ENCODE measurements at regions not wholly inside any gene's neighbourhood (a gene's known extent, or its start where the extent isn't known, plus 50 kb on each side); places are given as distances from the start of the nearest gene placed in this dataset.

GRCh38 chr5:89570557-89570956 lies 687.6 kb upstream of the MEF2C start:
- H3K9me3 ChIP-seq (ENCODE audit: low read length), result no peaks in the 10 kb centered on the region
- H3K9ac ChIP-seq (ENCODE audit: low read length), result no peak overlapping the region
- H3K27ac ChIP-seq (ENCODE audit: low read depth, low read length), result no peak overlapping the region
- no peaks in the 10 kb centered on the region for H3K36me3 ChIP-seq (ENCODE audit: insufficient read depth, low read length)
- H3K27me3 ChIP-seq (ENCODE audit: control insufficient read depth in 1 of 2, insufficient read depth in 2 of 2, low read length in 2 of 2), result no peaks in the 10 kb centered on the region
- no peaks in the 10 kb centered on the region for H3K4me1 ChIP-seq (ENCODE audit: insufficient read depth, low read length)
- H3K4me3 ChIP-seq (ENCODE audit: low read depth in 1 of 2, low read length in 2 of 2), result no peak overlapping the region

GRCh38 chr5:89566340-89566739 lies 683.4 kb upstream of the MEF2C start:
- Histone ChIP-seq H3K9me3 (ENCODE audit: low read length) (no peaks in the 10 kb centered on the region), H3K36me3 (ENCODE audit: insufficient read depth, low read length) (no peaks in the 10 kb centered on the region), H3K4me1 (ENCODE audit: insufficient read depth, low read length) (no peaks in the 10 kb centered on the region), H3K27ac (ENCODE audit: low read depth, low read length) (no peak overlapping the region), H3K9ac (ENCODE audit: low read length) (no peak overlapping the region), H3K27me3 (ENCODE audit: control insufficient read depth in 1 of 2, insufficient read depth in 2 of 2, low read length in 2 of 2) (no peaks in the 10 kb centered on the region), H3K4me3 (ENCODE audit: low read depth in 1 of 2, low read length in 2 of 2) (no peak overlapping the region)

DNA sequence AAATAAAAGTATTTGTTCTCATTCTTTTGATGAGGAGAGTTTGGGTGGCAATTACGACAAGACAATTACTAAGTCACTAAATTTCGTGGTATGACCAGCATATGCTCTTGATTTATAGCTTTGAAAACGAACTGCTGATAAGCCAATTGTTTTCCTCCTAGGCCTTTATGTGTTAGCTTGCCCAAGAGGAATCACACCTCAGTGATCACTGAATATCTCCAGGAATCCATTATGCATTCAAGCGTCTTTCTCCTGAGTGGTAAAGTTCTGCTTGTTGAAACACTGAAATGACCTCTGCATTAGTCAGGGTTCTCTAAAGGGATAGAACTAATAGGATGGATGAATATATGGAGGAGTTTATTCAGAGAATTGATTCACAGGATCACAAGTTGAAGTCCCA lies 677.7 kb upstream of the MEF2C start:
- H3K9me3 ChIP-seq (ENCODE audit: low read length), result no peaks in the 10 kb centered on the region
- H3K4me1 ChIP-seq (ENCODE audit: insufficient read depth, low read length), result no peaks in the 10 kb centered on the region
- H3K9ac ChIP-seq (ENCODE audit: low read length), result no peak overlapping the region
- H3K27me3 ChIP-seq (ENCODE audit: control insufficient read depth in 1 of 2, insufficient read depth in 2 of 2, low read length in 2 of 2), result no peaks in the 10 kb centered on the region
- no peaks in the 10 kb centered on the region for H3K36me3 ChIP-seq (ENCODE audit: insufficient read depth, low read length)
- H3K4me3 ChIP-seq (ENCODE audit: low read depth in 1 of 2, low read length in 2 of 2), result no peak overlapping the region
- H3K27ac ChIP-seq (ENCODE audit: low read depth, low read length), result no peak overlapping the region

GRCh38 chr5:89556215-89556913 lies 673.4 kb upstream of the MEF2C start:
- Histone ChIP-seq H3K4me1 (ENCODE audit: insufficient read depth, low read length) (no peaks in the 10 kb centered on the region), H3K36me3 (ENCODE audit: insufficient read depth, low read length) (no peaks in the 10 kb centered on the region), H3K9me3 (ENCODE audit: low read length) (no peaks in the 10 kb centered on the region), H3K4me3 (ENCODE audit: low read depth in 1 of 2, low read length in 2 of 2) (no peak overlapping the region), H3K9ac (ENCODE audit: low read length) (no peak overlapping the region), H3K27ac (ENCODE audit: low read depth, low read length) (no peak overlapping the region), H3K27me3 (ENCODE audit: control insufficient read depth in 1 of 2, insufficient read depth in 2 of 2, low read length in 2 of 2) (no peaks in the 10 kb centered on the region)

- Histone ChIP-seq H3K4me1 (ENCODE audit: insufficient read depth, low read length) (no peaks in the 10 kb centered on the region), H3K27me3 (ENCODE audit: control insufficient read depth in 1 of 2, insufficient read depth in 2 of 2, low read length in 2 of 2) (no peaks in the 10 kb centered on the region), H3K9ac (ENCODE audit: low read length) (no peak overlapping the region), H3K4me3 (ENCODE audit: low read depth in 1 of 2, low read length in 2 of 2) (no peak overlapping the region), H3K27ac (ENCODE audit: low read depth, low read length) (no peak overlapping the region), H3K9me3 (ENCODE audit: low read length) (no peaks in the 10 kb centered on the region), H3K36me3 (ENCODE audit: insufficient read depth, low read length) (no peaks in the 10 kb centered on the region)
These were observed 663.7 kb upstream of the MEF2C start for GRCh38 chr5:89546657-89547056.

DNA sequence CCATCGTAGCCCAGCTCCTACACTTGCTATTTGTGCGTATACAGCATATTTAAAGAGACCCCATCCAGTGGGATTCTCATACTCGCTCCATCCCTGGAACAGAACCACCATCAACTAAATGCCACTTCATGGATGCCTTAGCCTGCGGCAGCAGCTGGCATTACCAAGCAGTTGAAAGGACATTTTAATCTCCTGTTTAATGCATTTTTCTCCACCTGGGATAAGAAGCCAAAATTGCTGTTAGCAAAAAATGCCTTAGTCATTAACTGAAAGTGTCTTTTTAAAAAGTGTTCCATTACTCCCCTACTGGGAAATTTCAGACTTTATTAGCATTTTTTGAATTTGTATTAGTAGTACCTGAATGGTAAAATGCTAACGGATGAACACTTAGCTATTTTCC lies 662.6 kb upstream of the MEF2C start:
- no peaks in the 10 kb centered on the region for H3K4me1 ChIP-seq (ENCODE audit: insufficient read depth, low read length)
- H3K4me3 ChIP-seq (ENCODE audit: low read depth in 1 of 2, low read length in 2 of 2), result no peak overlapping the region

DNA sequence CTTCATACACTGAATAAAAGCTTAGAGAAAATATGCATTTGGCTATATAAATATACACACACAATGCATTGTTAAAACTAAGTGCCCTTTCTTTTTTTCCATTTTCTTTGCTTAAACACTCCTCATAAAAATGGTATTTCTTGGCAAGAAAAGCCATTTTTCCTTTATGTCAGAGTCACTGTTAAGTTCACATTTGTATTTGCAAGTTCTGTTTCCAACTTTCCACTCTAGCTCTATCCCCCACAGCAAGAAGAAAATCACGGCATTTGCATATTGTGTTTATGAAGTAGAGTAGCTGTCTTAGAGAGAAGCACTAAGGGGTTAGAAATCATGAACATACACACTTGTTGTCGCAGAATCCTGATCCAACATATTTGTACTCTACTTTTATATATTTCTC lies 662.1 kb upstream of the MEF2C start:
- Histone ChIP-seq H3K4me1 (ENCODE audit: insufficient read depth, low read length) (no peaks in the 10 kb centered on the region), H3K27ac (ENCODE audit: low read depth, low read length) (no peak overlapping the region), H3K4me3 (ENCODE audit: low read depth in 1 of 2, low read length in 2 of 2) (no peak overlapping the region), H3K36me3 (ENCODE audit: insufficient read depth, low read length) (no peaks in the 10 kb centered on the region), H3K27me3 (ENCODE audit: control insufficient read depth in 1 of 2, insufficient read depth in 2 of 2, low read length in 2 of 2) (no peaks in the 10 kb centered on the region), H3K9me3 (ENCODE audit: low read length) (no peaks in the 10 kb centered on the region), H3K9ac (ENCODE audit: low read length) (no peak overlapping the region)

More for the DNA sequence above, 662.6 kb upstream of the MEF2C start:
- Histone ChIP-seq H3K36me3 (ENCODE audit: insufficient read depth, low read length) (no peaks in the 10 kb centered on the region), H3K9ac (ENCODE audit: low read length) (no peak overlapping the region), H3K27me3 (ENCODE audit: control insufficient read depth in 1 of 2, insufficient read depth in 2 of 2, low read length in 2 of 2) (no peaks in the 10 kb centered on the region), H3K9me3 (ENCODE audit: low read length) (no peaks in the 10 kb centered on the region), H3K27ac (ENCODE audit: low read depth, low read length) (no peak overlapping the region)

DNA sequence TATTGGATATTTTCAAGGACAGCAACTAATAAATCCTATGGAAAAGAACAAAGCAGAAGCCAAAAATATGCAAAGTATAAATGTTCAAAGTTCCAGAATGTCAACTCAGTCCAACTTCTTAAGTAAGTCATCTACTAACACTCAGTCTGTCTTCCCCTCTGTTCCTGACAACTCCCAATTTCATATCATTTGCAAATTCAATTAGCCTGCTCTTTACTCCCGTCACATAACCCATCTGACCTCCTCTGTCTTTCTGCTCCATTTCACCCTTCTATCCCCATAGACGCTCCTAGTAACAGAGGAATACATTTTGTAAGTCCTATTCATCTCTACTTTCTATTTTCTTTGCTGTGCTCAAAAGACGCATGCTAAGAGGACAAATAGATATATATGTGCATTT lies 659.8 kb upstream of the MEF2C start:
- Histone ChIP-seq H3K27ac (ENCODE audit: low read depth, low read length) (no peak overlapping the region), H3K36me3 (ENCODE audit: insufficient read depth, low read length) (no peaks in the 10 kb centered on the region), H3K9me3 (ENCODE audit: low read length) (no peaks in the 10 kb centered on the region), H3K4me3 (ENCODE audit: low read depth in 1 of 2, low read length in 2 of 2) (no peak overlapping the region), H3K4me1 (ENCODE audit: insufficient read depth, low read length) (no peaks in the 10 kb centered on the region), H3K9ac (ENCODE audit: low read length) (no peak overlapping the region), H3K27me3 (ENCODE audit: control insufficient read depth in 1 of 2, insufficient read depth in 2 of 2, low read length in 2 of 2) (no peaks in the 10 kb centered on the region)

- H3K4me3 ChIP-seq (ENCODE audit: low read depth in 1 of 2, low read length in 2 of 2), result no peak overlapping the region
- H3K27ac ChIP-seq (ENCODE audit: low read depth, low read length), result no peak overlapping the region
- H3K27me3 ChIP-seq (ENCODE audit: control insufficient read depth in 1 of 2, insufficient read depth in 2 of 2, low read length in 2 of 2), result no peaks in the 10 kb centered on the region
- H3K9ac ChIP-seq (ENCODE audit: low read length), result no peak overlapping the region
- no peaks in the 10 kb centered on the region for H3K36me3 ChIP-seq (ENCODE audit: insufficient read depth, low read length)
- H3K9me3 ChIP-seq (ENCODE audit: low read length), result no peaks in the 10 kb centered on the region
- no peaks in the 10 kb centered on the region for H3K4me1 ChIP-seq (ENCODE audit: insufficient read depth, low read length)
These were observed 654.8 kb upstream of the MEF2C start for GRCh38 chr5:89537800-89538199.

GRCh38 chr5:89536020-89536419 lies 653.0 kb upstream of the MEF2C start:
- Histone ChIP-seq H3K9ac (ENCODE audit: low read length) (no peak overlapping the region), H3K4me1 (ENCODE audit: insufficient read depth, low read length) (no peaks in the 10 kb centered on the region), H3K36me3 (ENCODE audit: insufficient read depth, low read length) (no peaks in the 10 kb centered on the region), H3K9me3 (ENCODE audit: low read length) (no peaks in the 10 kb centered on the region), H3K27me3 (ENCODE audit: control insufficient read depth in 1 of 2, insufficient read depth in 2 of 2, low read length in 2 of 2) (no peaks in the 10 kb centered on the region), H3K27ac (ENCODE audit: low read depth, low read length) (no peak overlapping the region), H3K4me3 (ENCODE audit: low read depth in 1 of 2, low read length in 2 of 2) (no peak overlapping the region)

DNA sequence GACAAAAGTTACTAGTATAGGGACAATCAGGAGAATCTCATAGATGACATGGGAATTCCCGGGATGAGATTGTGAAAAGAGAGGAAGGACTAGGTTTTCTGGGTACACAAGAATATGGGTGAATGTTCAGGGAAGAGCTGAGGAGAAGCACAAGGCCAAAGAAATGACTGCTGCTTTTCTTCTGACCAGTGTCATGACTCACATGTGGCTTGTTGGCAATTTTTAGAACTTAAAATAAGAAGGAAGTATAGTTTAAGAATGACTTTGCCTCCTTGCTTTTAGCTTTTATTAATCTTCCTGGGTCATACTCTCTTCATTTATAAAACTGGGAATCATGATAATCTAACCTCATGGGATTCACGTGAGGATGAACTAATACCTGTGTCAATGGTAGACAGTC lies 652.4 kb upstream of the MEF2C start:
- H3K27me3 ChIP-seq (ENCODE audit: control insufficient read depth in 1 of 2, insufficient read depth in 2 of 2, low read length in 2 of 2), result no peaks in the 10 kb centered on the region
- H3K9ac ChIP-seq (ENCODE audit: low read length), result no peak overlapping the region
- no peaks in the 10 kb centered on the region for H3K4me1 ChIP-seq (ENCODE audit: insufficient read depth, low read length)
- H3K9me3 ChIP-seq (ENCODE audit: low read length), result no peaks in the 10 kb centered on the region
- H3K36me3 ChIP-seq (ENCODE audit: insufficient read depth, low read length), result no peaks in the 10 kb centered on the region
- H3K4me3 ChIP-seq (ENCODE audit: low read depth in 1 of 2, low read length in 2 of 2), result no peak overlapping the region
- no peak overlapping the region for H3K27ac ChIP-seq (ENCODE audit: low read depth, low read length)

DNA sequence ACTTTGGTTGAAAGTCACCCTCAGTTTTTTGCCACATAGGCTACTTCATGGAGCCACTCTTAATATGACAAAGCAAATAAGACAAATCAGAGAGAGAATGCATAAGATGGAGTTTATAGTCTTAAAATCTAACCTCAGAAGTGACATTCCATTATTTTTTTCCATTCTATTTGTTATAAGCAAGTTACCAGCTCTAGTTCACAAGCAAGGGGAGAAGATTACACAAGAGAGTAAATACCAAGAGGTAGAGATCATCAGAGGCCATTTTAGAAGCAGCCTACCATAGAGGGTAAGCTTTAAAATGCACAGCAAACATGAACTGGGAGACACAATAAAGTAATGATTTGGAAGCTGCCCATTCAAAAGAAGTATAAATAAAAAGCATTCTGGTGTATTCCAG lies 651.3 kb upstream of the MEF2C start:
- Histone ChIP-seq H3K27ac (ENCODE audit: low read depth, low read length) (no peak overlapping the region), H3K9ac (ENCODE audit: low read length) (no peak overlapping the region), H3K36me3 (ENCODE audit: insufficient read depth, low read length) (no peaks in the 10 kb centered on the region), H3K27me3 (ENCODE audit: control insufficient read depth in 1 of 2, insufficient read depth in 2 of 2, low read length in 2 of 2) (no peaks in the 10 kb centered on the region), H3K9me3 (ENCODE audit: low read length) (no peaks in the 10 kb centered on the region), H3K4me1 (ENCODE audit: insufficient read depth, low read length) (no peaks in the 10 kb centered on the region), H3K4me3 (ENCODE audit: low read depth in 1 of 2, low read length in 2 of 2) (no peak overlapping the region)

All from muscle layer of colon (tissue), 2 donors.